HG03095 (cell line): ENCODE measurements at regions not wholly inside any gene's neighbourhood (a gene's known extent, or its start where the extent isn't known, plus 50 kb on each side); places are given as distances from the start of the nearest gene placed in this dataset.

Experiments used
- ATAC-seq: cut with Tn5 transposase; IDR thresholded peaks from one replicate; pipeline ENCODE4 v1.9.1; 2021; ENCODE audit warnings: moderate library complexity; ENCODE audit not compliant: unreplicated experiment

DNA sequence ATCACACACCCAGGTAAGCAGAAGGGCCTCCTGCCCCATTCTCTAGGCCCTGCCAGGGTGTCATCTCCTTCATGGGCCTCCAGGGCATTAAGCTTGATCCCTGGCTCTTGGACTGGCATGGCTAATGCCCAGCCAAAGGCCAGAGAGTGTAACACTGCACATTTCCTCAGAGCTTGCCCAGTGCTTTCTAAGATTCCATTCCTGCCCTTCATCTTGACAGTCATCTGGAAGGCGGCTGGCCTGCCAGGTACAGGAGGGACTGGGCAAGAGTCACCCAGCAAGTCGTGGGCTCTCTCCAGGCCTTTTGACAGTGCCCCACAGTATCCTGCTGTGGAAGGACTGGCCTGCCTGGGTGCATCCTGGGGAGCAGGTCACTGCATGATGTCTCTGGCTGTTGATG is 268.9 kb downstream of the HAUS1 start:
- ATAC-seq: no peak

DNA sequence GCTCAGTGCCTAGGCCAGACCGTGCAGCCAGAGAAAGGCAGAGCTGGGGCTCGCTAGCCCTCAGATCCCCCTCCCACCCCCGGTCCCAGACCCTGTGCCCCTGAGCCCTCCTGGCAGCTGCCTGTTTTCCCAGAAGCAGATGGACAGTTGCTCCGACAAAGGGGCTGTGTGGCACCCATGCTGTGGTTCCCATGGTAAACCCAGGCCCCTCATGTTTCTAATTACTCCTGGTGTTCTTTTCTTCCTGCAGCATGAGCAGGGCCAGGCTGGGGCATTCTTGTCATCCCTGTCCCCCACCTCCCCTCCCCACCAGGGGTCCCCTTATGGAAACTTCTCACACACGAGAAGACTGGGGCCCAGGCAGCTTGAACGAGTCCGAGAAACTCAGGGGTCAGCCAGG is 269.6 kb downstream of the HAUS1 start:
- no peak for ATAC-seq

DNA sequence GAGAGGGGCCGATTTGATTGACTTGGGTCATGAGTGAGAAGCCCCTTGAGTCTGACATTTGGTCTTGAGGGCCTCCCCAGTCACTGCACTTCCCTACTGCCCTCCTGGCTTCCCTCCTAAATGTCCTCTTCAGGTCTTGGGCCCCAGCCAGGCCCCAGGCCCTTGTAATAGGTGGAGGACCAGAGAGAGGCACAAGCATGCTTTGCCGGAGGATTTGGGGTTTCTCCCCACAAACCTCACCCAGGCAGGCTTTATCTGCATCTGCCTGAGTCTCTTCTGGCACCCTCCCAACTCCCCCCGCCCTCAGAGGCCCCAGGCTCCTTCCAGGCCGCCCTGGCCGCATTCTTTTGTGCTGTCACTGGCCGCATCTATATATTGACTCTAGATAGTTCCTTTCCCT is 270.7 kb downstream of the HAUS1 start:
- no peak for ATAC-seq

DNA sequence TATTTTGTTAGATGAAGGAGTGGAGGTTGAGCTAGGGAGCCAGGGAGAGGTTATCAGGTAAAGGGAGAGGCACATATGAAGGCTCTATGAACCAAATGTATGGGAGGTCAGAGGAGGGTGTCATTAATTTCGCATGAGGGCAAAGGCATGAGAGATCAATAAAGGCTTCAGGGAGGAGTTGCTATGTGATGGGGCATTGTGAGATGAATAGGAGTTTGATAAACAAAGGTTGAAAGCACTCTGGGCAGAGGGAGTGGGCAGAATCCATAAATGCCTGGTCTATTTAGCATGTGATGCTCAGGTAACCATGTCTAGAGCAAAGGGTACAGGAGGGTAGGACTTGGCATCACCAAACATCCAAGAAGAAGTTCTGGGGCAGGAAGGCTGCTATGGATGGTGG is 273.4 kb downstream of the HAUS1 start:
- ATAC-seq: no peak

DNA sequence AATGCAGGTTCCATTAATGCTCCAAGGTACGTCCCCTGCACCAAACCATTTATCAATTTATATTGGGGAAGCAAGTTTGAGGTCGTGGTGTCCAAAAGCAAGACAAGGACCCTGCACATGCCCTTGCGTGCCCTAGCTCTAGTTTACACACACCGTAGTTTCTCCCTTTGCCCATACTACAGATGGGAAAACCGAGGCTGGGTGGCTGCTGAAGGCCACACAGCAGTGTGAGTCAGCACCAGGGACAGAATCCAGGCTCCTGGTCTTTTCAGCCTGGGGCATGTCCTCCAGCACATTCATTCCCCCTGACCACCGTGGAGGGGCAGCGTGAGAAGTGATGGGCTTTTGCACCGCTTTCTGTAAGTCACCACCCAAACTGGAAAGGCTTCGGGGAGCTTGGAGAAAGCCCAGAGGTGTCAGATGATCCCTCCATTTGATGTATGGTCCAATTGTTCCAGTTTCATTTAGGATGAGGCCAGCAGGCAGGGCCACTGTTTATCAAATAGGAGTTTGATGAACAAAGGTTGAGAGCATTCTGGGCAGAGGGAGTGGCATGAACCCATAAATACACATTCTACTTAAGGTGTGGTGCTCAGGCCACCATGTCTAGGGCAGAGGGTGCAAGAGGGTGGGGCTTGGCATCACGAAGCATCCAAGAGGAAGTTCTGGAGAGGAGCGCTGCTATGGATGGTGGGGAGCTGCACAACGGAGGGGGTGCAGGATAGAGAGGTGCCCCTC is 274.1 kb downstream of the HAUS1 start:
- no peak for ATAC-seq

DNA sequence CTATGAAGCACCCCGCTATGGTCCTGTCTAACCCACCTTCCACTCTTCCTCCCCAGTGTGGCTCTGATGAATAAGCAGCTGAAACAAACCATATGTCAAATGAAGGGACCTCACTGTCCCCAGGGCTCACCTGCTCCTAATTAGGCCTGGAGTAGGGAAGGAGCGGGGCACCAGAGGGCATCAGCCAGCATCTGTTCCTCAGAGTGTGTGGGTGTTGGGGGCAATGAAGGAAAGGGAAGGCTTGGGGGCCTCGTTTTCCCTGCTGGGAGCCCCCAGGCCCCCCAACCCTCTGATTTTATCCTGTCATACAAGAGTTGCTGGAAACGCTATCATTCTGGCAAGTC is 274.7 kb downstream of the HAUS1 start:
- no peak for ATAC-seq

DNA sequence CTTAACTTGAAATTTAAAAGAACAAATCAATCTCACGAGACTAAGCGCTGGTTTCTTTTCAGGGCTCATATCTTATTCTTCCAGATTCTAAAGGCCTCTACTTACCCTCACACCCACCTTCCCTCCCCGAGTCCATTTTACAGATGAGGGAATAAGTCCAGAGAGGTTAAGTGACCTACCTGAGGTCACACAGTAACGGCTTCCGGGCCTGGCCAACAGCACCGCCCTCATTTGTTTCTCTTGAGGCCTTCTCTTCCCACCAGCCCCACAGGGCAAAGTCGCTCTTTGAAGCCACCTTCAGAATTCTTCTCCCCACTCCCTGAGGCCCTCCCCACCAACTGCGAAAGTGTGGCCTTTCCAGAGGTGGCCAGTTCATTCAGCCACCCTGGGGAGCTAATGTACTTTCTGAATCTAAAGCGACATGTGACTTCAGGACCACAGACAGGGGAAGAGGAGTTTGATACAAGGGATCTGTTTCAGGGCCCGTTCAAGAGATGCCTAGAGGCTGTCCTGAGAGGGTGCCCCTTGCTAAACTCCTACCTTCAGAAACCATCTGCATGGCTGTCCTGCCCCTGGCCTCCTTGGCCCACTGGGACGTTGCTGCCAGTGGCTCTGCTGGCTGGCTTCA is 275.3 kb downstream of the HAUS1 start:
- ATAC-seq: no peak

DNA sequence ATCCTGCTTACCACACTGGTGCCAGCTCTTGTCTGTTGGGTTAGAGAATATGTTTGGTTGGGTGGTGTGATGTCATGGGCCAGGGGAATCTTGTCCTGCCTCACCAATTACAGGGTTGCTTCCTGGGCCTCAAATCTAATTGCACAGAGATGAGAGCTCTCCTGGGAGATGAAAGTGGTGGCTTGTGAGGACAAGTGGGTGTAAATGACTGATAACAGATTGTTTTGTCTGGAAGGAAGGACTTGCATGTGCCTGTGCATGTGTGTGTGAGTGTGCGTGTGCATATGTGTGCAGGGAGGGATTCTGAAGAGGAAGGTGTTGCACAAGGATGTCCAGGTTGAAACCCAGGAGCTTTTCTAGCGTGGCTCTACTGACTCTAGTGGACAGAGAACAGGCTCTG is 271.9 kb downstream of the LOXHD1 start:
- ATAC-seq: no peak

DNA sequence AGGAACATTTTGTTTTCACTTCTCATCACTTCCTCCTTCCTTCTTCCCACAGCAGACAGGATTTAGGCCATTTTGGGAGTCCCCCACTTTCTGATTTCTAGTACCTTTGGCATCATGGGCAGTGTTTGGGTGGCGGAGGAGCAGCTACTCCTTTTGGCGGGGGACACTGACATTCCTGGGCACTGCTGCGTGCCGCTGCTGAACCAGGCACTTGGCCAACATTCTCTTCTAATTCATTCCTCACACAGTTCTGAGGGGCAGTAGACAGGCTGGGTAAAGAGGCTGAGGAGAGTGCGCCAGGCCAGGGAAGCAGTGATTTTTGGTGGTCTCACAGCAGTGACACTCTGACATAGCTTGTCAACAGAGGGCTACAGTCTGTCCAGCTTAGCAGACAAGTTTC is 270.2 kb downstream of the LOXHD1 start:
- ATAC-seq: no peak

DNA sequence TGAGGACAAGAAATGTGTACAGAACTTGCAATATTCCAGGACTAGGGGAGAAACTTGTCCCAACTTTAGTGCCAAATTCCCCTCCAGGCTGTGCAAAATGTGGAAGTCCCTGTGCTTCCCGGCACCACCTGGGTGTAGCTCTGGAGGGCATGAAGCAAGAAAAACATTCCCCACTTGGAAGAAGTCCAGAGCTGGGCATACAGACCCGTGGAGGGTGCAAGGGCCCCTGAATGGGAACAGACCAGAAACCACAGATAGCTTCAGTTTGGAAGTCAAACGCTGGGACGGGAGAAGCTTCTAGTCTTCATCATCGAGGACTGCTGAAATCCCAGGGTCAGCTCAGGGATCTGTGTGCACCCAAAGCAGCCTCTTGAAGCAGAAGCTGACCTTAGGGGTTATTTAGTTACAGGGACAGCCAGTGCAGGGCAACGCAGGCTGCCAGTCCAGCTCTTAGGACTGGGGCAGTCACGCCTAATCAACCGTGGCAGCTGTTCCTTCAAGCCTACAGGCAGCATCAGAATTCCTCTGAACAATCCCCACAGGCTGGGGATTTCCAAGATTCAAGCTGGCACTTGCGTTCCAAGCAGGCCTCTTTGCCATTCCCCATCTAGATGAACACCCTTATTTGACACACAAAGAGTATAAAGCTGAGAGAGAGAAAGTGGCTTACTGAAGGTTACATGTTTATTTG is 269.4 kb downstream of the LOXHD1 start:
- no peak for ATAC-seq

DNA sequence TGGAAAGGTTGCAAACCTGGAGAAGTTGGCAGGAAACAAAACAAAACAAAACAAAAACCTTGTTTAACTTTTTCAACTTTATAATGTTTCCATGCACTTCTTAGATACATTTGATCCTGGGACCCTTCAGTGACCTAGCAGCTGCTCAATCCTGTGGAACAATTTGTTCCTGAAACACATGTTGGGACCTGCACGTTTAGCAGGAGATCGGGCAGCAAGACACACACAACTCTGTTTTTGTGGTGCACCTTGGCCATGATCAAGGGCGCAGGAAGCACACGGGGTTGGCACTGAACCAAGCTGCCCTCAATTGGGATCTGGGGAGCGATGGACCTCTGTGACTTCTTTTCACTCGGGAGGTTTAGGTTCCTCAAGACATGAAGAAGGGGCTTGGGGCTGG is 268.7 kb downstream of the LOXHD1 start:
- ATAC-seq: no peak

DNA sequence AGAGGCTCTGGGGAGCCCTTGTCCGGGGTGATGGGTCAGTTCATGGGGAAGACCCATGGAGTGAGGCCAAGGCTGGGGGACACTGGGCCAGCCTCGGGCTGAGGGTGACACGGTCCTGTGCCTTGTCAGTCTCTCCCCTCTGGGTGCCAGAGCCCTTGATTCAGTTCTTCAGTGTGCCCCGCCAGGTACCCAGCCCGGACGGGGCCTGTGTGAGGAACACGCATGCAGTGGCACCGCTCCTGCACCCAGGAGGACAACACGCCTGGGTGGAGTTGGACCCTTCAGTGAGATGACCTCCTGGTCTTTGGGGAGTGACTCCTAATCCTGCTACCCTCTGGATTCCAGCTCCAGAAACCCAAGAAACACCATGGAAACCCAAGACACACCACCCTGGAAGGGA is 264.4 kb downstream of the LOXHD1 start:
- ATAC-seq: no peak

DNA sequence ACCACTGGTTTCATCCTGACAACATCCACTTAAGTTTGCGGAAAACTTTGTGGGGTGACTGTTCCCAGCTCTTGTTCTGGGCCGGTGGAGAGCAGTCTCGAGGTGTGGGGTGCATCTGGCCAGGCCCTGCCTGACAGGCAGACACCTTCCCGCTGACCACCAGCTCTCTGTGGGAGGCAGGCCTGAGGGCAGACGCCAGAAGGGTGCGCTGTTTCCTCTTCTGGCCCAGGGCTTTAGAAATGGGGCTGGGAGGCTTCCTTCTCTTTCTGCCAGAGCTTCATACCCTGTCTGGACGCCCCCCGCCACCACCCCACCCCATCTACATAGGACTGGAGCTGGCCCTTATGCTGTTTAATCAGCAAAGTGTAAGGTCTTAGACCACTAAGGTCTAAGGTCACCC is 263.8 kb downstream of the LOXHD1 start:
- ATAC-seq: no peak

DNA sequence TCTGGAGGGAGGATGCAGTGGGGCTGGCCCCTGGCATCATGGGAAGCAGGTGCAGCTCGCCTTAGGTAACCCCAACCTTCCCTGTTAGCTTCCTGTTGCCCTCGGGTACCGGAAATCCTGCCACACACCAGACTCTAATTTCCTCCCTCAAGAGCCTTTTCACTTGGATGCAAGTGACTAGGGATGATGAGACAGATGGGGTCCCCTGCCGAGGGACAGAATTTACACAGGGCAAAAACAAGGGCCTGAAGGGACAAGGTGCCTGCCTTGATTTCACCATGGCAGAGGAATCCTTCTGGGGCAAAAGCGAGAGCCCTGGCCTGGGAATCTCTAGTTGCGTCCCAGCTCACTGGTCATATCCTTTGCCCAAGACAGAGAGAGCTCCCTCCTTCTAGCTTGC is 263.1 kb downstream of the LOXHD1 start:
- no peak for ATAC-seq

DNA sequence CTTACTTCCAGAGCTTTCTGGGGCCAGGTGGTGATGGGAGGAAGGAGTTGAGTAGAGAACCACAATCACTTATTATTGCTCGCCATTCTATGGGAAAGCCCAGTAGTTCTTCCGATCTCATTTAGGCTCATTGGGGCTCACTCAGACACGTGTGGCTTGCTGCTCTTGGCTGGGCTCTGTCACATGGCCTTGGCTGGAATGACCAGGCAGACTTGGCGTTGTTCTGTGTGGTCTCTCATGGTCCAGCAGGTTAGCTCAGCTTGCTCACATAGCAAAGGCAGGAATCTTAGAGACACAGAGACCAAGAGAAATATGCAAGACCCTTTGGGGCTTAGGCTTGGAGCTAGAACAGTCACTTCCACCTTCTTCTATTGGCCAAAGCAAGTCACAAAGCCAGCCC is 261.2 kb downstream of the LOXHD1 start:
- ATAC-seq: no peak

DNA sequence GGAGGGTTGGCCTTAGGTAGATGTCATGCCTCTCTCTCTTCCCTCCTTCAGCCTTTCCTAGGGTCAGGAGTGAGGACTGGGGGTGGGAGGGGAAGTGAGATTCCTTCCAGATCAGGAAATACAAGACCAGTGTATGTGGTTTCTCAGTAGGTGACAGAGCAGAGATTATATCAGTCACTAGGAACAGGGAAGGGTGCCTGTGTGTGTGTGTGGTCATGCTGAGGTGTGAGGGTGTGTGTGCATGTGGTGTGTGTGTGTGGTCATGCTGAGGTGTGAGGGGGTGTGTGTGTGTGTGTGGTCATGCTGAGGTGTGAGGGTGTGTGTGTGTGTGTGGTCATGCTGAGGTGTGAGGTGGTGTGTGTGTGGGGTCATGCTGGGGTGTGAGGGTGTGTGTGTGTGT is 259.8 kb downstream of the LOXHD1 start:
- ATAC-seq: no peak

DNA sequence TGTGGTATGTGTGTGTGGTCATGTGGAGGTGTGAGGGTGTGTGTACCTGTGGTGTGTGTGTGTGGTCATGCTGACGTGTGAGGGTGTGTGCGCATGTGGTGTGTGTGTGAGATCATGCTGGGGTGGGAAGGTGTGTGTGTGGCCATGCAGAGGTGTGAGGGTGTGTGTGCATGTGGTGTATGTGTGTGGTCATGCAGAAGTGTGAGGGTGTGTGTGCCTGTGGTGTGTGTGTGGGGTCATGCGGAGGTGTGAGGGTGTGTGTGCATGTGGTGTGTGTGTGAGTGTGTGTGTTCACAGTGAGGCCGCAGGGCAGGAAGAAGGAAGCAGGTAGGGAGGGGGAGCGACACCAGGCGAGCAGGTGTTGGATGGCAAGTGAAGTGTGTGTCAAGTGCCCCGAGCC is 259.0 kb downstream of the LOXHD1 start:
- no peak for ATAC-seq

DNA sequence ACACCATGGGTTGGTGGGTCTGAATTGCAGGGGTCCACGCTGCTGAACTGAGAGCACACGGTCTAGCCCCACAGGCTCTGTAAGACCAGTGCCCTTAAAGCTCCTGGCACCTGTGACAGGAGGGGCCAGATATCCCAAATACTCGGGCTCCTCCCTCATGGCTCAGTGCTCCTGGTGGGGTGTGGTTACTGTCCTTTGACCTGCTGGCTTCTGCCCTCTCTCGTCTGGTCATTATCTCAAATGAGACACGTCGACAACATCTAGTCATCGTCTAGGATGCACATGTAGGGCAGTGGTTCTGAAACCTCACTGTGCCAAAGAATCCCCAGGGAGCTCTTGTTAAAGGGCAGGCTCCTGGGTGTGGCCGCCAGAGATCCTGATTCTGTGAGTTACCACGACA is 258.4 kb downstream of the LOXHD1 start:
- no peak for ATAC-seq

DNA sequence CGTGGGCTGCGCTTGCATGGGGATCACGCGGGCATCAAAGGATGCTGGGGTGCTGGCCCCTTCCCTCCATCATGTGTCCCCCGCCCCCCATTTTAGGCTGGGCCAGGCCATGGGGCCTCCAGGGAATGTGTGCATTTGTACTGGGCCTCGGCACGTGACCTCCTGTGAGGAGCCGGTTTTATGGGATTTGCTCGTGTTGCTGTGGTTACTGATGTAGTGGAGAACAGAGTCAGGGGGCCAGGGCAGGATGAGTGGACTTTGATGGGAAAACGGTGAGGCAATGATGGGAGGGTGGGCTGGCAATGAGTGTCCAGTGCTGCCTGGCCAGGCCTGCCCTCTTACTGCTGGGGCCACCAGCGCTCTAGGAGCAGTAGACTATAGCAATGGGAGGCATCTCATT is 257.7 kb downstream of the LOXHD1 start:
- ATAC-seq: no peak

DNA sequence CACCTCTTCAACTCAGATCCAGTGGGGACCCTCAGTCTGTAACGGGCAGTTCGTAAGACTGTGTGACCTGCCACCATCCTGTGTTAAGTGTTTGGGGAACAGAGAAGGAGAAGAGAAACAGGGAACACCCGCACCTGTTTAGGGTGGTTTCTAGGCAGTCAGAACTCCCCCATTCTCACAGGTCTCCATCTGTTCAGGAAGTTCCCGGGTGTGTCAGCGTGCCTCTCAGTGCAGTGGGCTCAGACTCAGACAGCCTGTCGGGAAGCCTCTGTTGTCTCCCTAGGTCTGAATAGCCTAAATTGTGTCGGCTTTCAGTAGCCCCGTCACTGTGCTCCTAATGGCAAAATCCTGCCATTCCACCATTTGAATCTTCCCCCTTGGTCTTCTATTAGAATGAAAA is 256.6 kb downstream of the LOXHD1 start:
- ATAC-seq: no peak

DNA sequence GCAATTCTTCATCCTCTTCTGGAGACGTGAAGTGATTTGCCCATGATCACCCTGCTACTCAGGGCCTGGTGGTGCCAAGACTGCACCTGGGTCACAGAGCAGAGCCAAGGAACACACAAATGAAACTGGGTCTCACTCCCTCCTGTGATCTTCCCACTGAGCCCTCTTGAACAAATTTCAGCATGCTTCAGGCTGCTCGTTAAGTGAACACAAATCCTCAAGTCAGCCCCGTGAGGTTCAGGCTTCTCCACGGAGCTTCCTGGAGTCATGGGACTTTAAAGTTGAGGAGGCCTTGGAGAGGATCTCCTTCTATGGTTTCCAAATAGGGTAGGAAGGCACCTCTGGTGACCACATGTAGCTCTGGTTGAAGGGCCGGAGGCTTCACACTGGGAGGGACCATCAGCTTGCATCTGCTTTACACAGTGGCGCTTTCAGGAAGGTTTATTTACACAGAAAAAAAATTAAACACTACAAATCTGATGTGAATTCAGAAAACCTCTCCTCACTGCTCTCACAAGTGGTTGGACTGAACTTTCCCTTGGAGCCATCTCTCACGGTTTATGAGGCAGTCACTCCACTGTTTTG is 255.4 kb downstream of the LOXHD1 start:
- no peak for ATAC-seq

DNA sequence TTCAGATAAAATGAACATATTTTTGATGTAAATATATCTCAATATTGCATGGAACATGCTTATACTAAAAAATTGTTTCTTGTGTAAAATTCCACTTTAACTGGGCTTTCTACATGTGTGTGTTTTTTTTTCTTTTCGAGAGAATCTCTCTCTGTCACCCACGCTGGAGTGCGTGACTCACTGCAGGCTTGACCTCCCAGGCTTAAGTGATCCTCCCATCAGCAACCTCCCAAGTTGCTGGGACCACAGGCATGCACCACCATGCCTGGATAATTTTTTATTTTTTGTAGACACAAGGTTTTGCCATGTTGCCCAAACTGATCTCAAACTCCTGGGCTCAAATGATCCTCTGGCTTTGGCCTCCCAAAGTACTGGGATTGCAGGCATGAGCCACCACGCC is 254.6 kb downstream of the LOXHD1 start:
- no peak for ATAC-seq
